ENCODE measurements at regions not wholly inside any gene's neighbourhood (a gene's known extent, or its start where the extent isn't known, plus 50 kb on each side); places are given as distances from the start of the nearest gene placed in this dataset.
A peak's percentile ranks its signal among the peaks of the same experiment; 100 is the strongest.

DNA sequence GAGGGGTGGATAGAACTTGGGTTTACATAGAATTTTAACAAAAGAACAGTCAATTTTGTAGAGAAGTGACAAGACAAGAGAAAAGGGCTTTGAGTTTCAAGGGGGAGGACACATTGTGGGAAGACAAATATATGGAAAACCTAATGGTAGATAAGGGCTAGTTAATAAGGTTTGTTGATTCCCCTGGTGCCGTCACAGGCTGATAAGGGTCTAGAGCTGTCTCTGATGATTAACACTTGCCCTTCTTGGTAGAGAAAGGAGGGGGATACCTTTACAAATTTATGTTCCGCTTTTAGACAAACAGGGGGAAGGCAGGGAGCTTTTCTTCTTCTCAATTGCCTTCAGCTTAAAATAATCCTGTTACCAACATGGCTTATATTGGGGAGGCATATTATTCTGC lies 124.3 kb downstream of the ETS2 start:
- H3K4me1 ChIP-seq (ENCODE audit: control insufficient read depth in 2 of 3, insufficient read depth in 2 of 3, low read depth in 1 of 3, low read length in 3 of 3): peaks cover 0 to 7% (median 4%) of the 10 kb centered on the region in 3 donors
- H3K27me3 ChIP-seq (ENCODE audit: control insufficient read depth, insufficient read depth, low read length): no peaks in the 10 kb centered on the region
- H3K4me3 ChIP-seq (ENCODE audit: low read length in 3 of 3): no peak overlapping the region
- H3K36me3 ChIP-seq (ENCODE audit: control insufficient read depth in 2 of 3, insufficient read depth in 3 of 3, low read length in 3 of 3): no peaks in the 10 kb centered on the region
- TF ChIP-seq, protein P1, sequence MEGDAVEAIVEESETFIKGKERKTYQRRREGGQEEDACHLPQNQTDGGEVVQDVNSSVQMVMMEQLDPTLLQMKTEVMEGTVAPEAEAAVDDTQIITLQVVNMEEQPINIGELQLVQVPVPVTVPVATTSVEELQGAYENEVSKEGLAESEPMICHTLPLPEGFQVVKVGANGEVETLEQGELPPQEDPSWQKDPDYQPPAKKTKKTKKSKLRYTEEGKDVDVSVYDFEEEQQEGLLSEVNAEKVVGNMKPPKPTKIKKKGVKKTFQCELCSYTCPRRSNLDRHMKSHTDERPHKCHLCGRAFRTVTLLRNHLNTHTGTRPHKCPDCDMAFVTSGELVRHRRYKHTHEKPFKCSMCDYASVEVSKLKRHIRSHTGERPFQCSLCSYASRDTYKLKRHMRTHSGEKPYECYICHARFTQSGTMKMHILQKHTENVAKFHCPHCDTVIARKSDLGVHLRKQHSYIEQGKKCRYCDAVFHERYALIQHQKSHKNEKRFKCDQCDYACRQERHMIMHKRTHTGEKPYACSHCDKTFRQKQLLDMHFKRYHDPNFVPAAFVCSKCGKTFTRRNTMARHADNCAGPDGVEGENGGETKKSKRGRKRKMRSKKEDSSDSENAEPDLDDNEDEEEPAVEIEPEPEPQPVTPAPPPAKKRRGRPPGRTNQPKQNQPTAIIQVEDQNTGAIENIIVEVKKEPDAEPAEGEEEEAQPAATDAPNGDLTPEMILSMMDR (IDR thresholded peaks at IDR 0.05; ENCODE audit: borderline replicate concordance, extremely low read depth, insufficient read depth): no peak
- intact Hi-C loops (cut with DNase I): loop anchor here (10.0 kb wide), 1 partner anchor 65 kb away; no protein-coding TSS in a partner anchor
- H3K9ac ChIP-seq (ENCODE audit: low read length in 3 of 3): no peak overlapping the region
- no peak for FAIRE-seq
- H3K9me3 ChIP-seq (ENCODE audit: control insufficient read depth in 2 of 3, insufficient read depth in 1 of 3, low read length in 3 of 3): no peaks in the 10 kb centered on the region
- H3K27ac ChIP-seq (ENCODE audit: low read depth in 2 of 2, low read length in 2 of 2): no peak overlapping the region
- DNase-seq: no peak

DNA sequence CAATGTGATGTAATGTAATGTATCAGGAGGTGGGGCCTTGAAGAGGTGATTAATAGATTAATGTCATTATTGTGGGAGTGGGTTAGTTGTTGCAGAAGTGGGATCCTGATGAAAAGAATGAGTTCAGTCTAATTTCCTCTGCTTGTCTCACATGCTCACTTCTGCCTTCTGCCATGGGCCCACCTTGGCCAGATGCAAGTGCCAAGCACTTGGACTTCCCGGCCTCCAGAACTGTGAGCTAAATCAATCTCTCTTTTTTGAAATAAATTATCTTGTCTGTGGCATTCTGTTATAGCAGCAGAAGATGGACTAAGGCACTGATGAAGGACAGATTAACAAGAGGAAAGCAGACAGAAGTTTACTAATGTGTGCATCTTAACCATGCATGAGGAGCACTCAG lies 123.9 kb downstream of the ETS2 start:
- no peak overlapping the region for H3K9ac ChIP-seq (ENCODE audit: low read length in 3 of 3)
- intact Hi-C loops (cut with DNase I): loop anchor here (10.0 kb wide), 1 partner anchor 65 kb away; no protein-coding TSS in a partner anchor
- DNase-seq: no peak
- FAIRE-seq: no peak
- H3K4me3 ChIP-seq (ENCODE audit: low read length in 3 of 3): no peak overlapping the region
- H3K36me3 ChIP-seq (ENCODE audit: control insufficient read depth in 2 of 3, insufficient read depth in 3 of 3, low read length in 3 of 3): no peaks in the 10 kb centered on the region
- TF ChIP-seq, protein P1 (IDR thresholded peaks at IDR 0.05; ENCODE audit: borderline replicate concordance, extremely low read depth, insufficient read depth): no peak
- H3K27me3 ChIP-seq (ENCODE audit: control insufficient read depth, insufficient read depth, low read length): no peaks in the 10 kb centered on the region
- H3K4me1 ChIP-seq (ENCODE audit: control insufficient read depth in 2 of 3, insufficient read depth in 2 of 3, low read depth in 1 of 3, low read length in 3 of 3): peaks cover 0 to 7% (median 4%) of the 10 kb centered on the region in 3 donors
- H3K9me3 ChIP-seq (ENCODE audit: control insufficient read depth in 2 of 3, insufficient read depth in 1 of 3, low read length in 3 of 3): no peaks in the 10 kb centered on the region
- H3K27ac ChIP-seq (ENCODE audit: low read depth in 2 of 2, low read length in 2 of 2): no peak overlapping the region

DNA sequence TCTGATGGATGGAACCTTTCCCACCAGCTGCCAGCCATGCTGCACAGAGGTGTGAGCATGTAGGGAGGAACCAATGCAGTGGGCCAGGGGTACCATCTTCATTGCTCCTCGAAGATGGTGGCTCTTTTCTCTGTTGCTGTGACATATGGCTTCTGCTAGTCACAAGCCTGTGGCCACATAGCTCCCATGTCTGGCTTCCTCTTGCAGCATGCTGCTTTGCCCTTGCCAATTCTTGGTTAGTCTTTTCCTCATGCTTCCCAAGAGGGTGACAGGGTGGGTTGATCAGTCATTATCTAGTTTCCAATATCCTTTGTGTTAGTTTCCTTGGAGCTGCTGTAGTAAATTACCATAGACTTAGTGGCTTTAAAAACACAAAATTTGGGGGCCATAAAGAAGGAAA lies 123.4 kb downstream of the ETS2 start:
- no peak for DNase-seq
- no peaks in the 10 kb centered on the region for H3K9me3 ChIP-seq (ENCODE audit: control insufficient read depth in 2 of 3, insufficient read depth in 1 of 3, low read length in 3 of 3)
- no peaks in the 10 kb centered on the region for H3K27me3 ChIP-seq (ENCODE audit: control insufficient read depth, insufficient read depth, low read length)
- no peaks in the 10 kb centered on the region for H3K36me3 ChIP-seq (ENCODE audit: control insufficient read depth in 2 of 3, insufficient read depth in 3 of 3, low read length in 3 of 3)
- FAIRE-seq: no peak
- no peak overlapping the region for H3K27ac ChIP-seq (ENCODE audit: low read depth in 2 of 2, low read length in 2 of 2)
- no peak overlapping the region for H3K4me3 ChIP-seq (ENCODE audit: low read length in 3 of 3)
- no peak overlapping the region for H3K9ac ChIP-seq (ENCODE audit: low read length in 3 of 3)
- TF ChIP-seq, protein P1 (IDR thresholded peaks at IDR 0.05; ENCODE audit: borderline replicate concordance, extremely low read depth, insufficient read depth): no peak
- intact Hi-C loops (cut with DNase I): no loop called here
- H3K4me1 ChIP-seq (ENCODE audit: control insufficient read depth in 2 of 3, insufficient read depth in 2 of 3, low read depth in 1 of 3, low read length in 3 of 3): peaks cover 0 to 7% (median 4%) of the 10 kb centered on the region in 3 donors

DNA sequence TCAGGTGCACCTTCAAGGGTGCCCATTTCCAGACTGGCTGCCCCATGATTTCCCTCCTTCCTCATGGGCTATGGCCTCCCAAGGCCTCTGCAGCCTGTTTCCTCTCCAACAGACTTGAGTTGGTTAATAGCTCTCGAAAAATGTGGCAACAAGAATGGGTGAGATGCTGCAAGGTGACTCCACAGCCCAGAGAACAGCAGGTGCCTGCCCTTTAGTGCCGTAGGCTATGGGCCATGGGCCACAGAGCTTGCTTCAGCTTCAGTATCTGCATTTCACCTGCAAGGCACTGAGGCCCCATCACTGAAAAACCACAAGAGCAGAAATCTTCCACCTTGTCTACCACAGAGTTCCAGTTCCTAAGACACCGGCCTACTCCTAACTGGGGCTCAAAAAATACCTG lies 122.0 kb downstream of the ETS2 start:
- DNase-seq: peak in 1 of 5 donors; percentile 35
- Histone ChIP-seq H3K27ac (ENCODE audit: low read depth in 2 of 2, low read length in 2 of 2) (no peak overlapping the region), H3K9ac (ENCODE audit: low read length in 3 of 3) (no peak overlapping the region), H3K36me3 (ENCODE audit: control insufficient read depth in 2 of 3, insufficient read depth in 3 of 3, low read length in 3 of 3) (no peaks in the 10 kb centered on the region), H3K27me3 (ENCODE audit: control insufficient read depth, insufficient read depth, low read length) (no peaks in the 10 kb centered on the region), H3K4me1 (ENCODE audit: control insufficient read depth in 2 of 3, insufficient read depth in 2 of 3, low read depth in 1 of 3, low read length in 3 of 3) (peaks cover 0 to 7% (median 4%) of the 10 kb centered on the region in 3 donors), H3K9me3 (ENCODE audit: control insufficient read depth in 2 of 3, insufficient read depth in 1 of 3, low read length in 3 of 3) (no peaks in the 10 kb centered on the region), H3K4me3 (ENCODE audit: low read length in 3 of 3) (no peak overlapping the region)
- TF ChIP-seq, protein P1 (IDR thresholded peaks at IDR 0.05; ENCODE audit: borderline replicate concordance, extremely low read depth, insufficient read depth): no peak
- no peak for FAIRE-seq
- intact Hi-C loops (cut with DNase I): no loop called here

Data from kidney (tissue), 13 donors.